Breast epithelium (tissue), 3 donors: ENCODE measurements at regions not wholly inside any gene's neighbourhood (a gene's known extent, or its start where the extent isn't known, plus 50 kb on each side); places are given as distances from the start of the nearest gene placed in this dataset.

ENCODE experiments used
- POLR2A ChIP-seq: fragments of 450-650 bp; IDR thresholded peaks from one replicate; pipeline ENCODE4 v1.6.1; 2016; ENCODE audit warnings: antibody characterized with exemption, mild to moderate bottlenecking, moderate library complexity
- POLR2AphosphoS5 ChIP-seq, 3 donors: sonication (generic); formaldehyde crosslinking; IDR thresholded peaks; one replicate each; pipeline ENCODE4 v1.6.1; 2017; ENCODE audit warnings: antibody characterized with exemption in 3 of 3
- TF ChIP-seq, protein P1 (sequence below), 3 donors: fragments of 450-650 bp; IDR thresholded peaks; one replicate each; pipeline ENCODE4 v1.5.1; 2016 to 2017; ENCODE audit warnings: antibody characterized with exemption in 3 of 3, mild to moderate bottlenecking in 3 of 3, moderate library complexity in 3 of 3

DNA sequence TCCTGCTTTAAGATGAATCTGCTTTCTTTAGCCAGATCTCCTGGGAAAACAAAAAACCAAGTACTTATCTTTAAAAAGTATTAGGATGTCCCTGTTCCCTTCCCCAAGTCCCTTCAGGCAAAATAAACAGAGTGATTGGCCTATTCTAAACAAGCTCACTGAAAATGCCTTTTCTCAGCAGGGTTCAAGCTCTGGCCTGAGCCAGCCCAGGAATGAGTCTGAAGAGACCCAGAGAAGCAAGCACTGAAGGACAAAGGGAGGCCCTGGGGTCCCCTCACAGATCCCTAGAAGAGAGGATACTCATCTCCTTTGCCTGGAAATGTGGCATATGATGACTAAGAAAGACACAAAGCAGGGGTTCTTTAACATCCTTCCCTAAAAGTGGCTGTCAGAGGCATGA, 66.8 kb upstream of the MAP1B start:
- TF ChIP-seq, protein P1, sequence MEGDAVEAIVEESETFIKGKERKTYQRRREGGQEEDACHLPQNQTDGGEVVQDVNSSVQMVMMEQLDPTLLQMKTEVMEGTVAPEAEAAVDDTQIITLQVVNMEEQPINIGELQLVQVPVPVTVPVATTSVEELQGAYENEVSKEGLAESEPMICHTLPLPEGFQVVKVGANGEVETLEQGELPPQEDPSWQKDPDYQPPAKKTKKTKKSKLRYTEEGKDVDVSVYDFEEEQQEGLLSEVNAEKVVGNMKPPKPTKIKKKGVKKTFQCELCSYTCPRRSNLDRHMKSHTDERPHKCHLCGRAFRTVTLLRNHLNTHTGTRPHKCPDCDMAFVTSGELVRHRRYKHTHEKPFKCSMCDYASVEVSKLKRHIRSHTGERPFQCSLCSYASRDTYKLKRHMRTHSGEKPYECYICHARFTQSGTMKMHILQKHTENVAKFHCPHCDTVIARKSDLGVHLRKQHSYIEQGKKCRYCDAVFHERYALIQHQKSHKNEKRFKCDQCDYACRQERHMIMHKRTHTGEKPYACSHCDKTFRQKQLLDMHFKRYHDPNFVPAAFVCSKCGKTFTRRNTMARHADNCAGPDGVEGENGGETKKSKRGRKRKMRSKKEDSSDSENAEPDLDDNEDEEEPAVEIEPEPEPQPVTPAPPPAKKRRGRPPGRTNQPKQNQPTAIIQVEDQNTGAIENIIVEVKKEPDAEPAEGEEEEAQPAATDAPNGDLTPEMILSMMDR (IDR thresholded peaks at IDR 0.05) = no peak
- TF ChIP-seq POLR2A (no peak), POLR2AphosphoS5 (IDR thresholded peaks at IDR 0.05) (no peak)
